Inferior parietal cortex (tissue), 1 donor: ENCODE measurements at regions not wholly inside any gene's neighbourhood (a gene's known extent, or its start where the extent isn't known, plus 50 kb on each side); places are given as distances from the start of the nearest gene placed in this dataset.

Source experiments
- DNase-seq: peaks from one replicate; pipeline ENCODE4 v3.0.0-alpha.2; 2016; ENCODE audit errors: extremely low spot score

GRCh38 chr2:34991508-34992274, 1363.9 kb upstream of the CRIM1 start:
- DNase-seq: no peak

GRCh38 chr2:34985474-34985873, 1370.1 kb upstream of the CRIM1 start:
- no peak for DNase-seq

- no peak for DNase-seq
Observed at GRCh38 chr2:34980689-34981088, 1374.9 kb upstream of the CRIM1 start.

DNA sequence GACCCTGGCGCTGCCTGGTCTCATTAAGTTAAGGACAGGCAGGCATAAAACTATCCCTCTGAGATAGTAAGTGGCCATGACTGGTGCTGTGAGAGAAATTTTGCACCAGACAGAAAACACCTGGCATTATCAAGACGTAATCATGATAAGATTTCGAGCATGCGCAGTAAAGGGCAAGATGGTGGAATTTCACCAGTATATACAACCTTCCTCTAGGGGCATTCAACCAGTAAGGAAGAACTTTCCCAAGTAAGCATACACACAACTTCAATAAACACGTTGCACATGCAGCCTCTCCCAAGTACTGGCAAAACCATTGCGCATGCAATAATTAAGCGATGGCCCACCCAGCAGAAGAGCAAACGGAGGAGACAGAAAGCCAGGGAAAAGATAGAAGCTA, 1376.4 kb upstream of the CRIM1 start:
- no peak for DNase-seq

DNA sequence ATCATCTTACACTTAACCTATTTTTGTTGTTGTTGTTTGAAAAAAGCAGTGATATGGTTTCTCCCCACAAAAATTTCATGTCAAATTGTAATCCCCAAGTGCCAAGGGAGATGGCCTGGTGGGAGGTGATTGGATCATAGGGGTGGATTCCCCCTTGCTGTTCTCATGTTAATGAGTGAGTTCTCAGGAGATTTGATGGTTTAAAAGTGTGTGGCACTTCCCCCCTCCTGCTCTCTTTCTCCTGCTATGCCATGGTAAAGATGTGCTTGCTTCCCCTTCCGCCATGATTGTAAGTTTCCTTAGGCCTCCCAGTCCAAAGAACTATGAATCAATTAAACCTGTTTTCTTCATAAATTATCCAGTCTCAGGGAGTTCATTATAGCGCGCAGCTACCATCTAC, 1362.7 kb upstream of the FAM98A start:
- DNase-seq: no peak

DNA sequence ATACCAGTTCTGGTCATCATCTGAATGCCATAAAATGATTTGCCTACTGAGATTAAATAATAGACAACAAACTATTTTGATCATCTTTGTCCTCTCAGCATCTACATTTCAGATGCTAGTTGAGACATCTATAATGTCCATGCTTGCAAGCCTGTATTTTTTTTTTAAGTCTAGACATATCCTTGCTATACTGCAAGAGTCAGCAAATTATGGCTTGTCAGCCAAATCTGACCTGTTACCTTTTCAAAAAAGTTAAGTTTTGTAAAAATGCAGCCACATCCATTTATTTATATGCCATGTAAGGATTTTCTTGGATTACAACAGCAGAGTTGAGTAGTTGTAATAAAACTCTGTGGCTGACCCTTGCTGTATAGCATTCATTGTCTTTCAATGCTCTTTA, 1355.7 kb upstream of the FAM98A start:
- no peak for DNase-seq

DNA sequence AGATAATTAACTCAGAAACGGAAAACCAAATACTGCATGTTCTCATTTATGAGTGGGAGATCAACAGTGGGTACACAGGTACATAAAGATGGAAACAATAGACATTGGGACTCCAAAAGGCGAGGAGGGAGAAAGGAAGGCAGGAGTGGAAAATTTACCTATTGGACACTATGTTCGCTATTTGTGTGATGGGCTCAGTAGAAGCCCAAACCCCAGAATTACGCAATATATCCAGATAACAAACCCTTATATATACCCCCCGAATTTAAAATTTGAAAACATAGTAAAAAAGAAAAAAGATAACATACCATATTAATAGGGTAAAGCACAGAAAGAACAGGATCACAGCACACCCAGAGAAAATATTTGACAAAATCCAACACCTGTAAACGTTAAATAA, 1351.7 kb upstream of the FAM98A start:
- DNase-seq: no peak

DNA sequence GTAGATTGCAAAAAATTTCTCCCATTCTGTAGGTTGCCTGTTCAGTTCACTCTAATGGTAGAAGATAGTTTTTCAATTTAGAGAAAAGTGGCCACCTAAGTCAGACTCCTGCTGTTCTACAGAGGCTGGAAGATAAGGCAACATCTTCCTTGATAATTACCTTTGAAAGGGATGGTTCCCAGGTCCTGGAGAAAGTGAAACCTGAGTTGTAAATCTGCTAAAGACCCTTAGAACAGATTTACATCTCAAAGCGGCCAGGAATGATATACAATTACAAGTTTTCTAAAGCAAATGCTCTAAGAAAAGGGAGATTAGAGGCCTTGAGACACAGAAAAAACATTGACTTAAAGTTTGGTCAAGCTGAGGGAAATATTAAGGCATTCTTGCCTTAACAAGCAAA, 1350.2 kb upstream of the FAM98A start:
- no peak for DNase-seq

- no peak for DNase-seq
Observed at GRCh38 chr2:34936089-34936488, 1337.0 kb upstream of the FAM98A start.

- DNase-seq: no peak
Observed at GRCh38 chr2:34912084-34912483, 1313.0 kb upstream of the FAM98A start.

- peak; percentile 46 for DNase-seq
Observed at GRCh38 chr2:34909992-34910705, 1311.0 kb upstream of the FAM98A start.

GRCh38 chr2:34907812-34908211, 1308.7 kb upstream of the FAM98A start:
- DNase-seq: no peak

GRCh38 chr2:34901739-34902138, 1302.6 kb upstream of the FAM98A start:
- DNase-seq: no peak

DNA sequence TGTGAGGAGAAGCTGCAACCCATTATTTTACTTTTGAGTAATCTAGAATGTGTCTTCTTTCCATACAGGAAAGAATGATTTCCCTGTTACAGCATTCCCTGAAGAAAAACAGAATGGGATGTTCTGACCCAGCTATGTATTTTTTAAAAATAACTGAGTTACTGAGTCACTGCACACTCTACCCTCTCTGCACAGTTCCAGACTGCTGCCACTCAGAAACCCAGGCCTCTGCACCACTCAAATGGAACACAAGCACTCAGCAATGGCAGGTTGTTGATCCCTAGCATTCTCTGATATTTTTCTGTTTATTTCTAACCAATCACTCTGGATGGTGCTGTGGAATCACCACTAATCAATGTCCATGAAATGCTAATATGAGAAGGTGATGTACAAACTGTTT, 1300.0 kb upstream of the FAM98A start:
- DNase-seq: no peak

GRCh38 chr2:34892766-34893165, 1293.7 kb upstream of the FAM98A start:
- DNase-seq: no peak

DNA sequence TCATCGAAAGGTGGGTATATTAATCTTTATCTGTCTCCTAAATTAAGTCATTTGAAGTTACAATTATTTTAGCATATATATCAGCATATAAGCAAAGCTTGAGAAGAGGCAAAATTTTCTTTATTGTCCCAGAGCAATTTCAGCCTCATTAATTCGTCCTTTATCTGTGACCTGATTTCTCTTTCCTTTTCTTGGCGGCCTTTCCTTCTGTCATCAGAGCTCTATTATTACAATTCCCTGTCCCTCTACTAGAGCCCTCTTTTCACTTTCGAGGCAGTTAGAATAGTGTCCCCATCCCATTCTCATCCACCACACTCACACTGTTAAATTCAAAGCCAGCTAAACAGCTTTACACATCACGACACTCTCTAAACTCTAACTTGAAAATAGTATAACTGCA, 1293.2 kb upstream of the FAM98A start:
- DNase-seq: no peak

DNA sequence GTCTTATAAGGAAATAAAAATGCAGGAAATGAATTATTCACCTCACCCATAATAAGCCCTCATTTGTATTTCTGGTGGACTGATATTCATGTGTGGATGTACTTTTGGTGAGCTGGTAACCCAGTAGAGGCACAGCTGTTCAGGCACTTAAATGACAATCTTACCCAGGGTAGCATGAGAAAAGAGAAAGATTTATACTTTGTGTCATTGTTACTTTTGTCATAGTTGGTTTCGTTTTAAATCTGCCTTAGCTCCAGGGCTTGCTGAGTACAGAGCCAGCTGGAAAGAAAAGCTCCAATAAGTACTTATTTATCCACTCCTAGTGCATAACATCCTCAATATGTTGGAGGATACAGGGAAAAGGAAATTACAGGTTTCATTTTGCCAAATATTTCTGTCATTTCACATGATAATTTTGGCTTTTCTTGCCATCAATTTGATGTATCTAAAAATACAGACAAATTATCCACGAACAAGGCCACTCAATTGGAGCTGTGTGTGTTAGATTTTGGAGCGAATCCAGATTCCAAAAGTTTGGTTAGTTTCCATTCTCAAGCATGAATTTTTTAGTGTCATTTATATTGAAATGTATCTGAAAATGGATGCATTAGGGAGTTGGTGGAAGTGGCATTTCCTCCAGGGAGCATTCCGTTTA, 1276.1 kb upstream of the FAM98A start:
- no peak for DNase-seq

DNA sequence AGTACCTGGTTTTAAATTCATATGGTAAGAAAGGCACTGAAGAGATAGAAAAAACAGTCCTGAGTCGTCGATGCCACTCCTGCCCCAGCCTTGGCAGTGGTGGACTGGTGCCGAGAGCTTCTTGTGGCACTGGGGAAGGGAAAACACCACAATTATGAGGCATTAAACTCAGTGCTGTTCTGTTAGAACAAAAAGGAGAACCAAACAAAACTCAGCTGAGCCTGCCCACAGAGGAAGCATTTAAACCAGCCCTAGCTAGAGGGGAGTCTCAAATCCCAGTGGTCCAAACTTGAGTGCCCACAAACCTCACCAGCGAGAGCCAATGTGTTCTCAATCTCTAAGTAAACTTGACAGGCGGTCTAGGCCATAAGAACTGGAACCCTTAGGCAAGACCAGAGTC, 1254.5 kb upstream of the FAM98A start:
- no peak for DNase-seq

GRCh38 chr2:34851804-34852203, 1252.7 kb upstream of the FAM98A start:
- DNase-seq: no peak

GRCh38 chr2:34849827-34850226, 1250.7 kb upstream of the FAM98A start:
- DNase-seq: no peak

DNA sequence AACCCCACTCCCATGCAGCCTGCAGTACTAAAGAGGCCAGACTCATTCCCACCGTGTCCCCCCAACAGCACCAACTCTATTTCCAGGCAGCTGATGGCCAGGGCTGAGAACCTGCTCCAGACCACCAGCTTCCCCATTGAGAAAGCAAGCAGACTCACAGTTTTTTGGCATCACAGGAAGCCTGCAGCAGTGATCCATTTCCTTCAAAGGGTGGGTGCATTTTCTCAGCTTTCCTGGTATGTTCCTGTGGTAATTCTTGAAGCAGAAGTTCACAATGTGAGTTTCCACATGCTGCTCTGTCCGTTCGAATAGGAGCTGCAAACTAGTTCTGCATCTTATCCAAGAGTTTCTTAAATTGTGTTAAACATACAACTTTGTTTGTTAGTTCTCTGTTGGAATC, 1249.6 kb upstream of the FAM98A start:
- no peak for DNase-seq

DNA sequence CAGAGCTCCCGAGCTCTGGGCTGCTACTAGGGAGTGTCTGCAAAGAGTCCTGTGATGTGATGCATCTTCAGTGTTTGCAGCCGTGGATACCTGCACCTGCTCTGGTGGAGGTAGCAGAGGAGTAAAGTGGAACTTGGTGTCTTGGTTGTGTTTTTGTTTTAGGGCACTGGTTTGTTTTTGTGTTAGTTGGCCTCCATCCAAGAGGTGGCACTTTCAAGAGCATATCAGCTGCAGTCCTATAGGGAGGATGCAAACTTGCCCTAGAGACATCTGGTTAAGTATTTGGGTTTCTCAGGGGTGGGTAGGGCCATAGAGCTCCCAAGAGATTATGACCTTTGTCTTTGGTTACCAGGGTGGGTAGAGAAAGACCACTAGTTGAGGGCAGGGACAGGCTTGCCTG, 1249.0 kb upstream of the FAM98A start:
- DNase-seq: no peak

DNA sequence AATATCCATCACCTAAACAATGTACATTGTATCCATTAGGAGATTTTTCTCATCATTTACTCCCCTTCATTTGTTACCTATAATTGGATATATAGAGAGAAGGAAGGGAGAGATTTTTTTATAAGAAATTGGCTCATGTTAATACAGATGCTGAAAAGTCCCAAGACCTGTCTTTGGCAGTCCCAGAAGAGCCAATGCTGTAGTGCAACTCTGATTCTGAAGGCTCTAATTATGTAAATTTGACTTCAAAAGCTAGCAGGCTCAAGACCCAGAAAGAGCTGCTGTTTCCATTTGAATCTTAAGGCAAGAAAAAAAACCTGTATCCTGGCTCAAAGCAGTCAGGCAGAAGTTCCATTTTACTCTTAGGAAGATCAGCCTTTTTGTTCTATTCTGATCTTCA, 1245.5 kb upstream of the FAM98A start:
- DNase-seq: no peak
